ENCODE measurements at regions not wholly inside any gene's neighbourhood (a gene's known extent, or its start where the extent isn't known, plus 50 kb on each side); places are given as distances from the start of the nearest gene placed in this dataset.
"Not testable (repeated sequence)": the region's sequence is repeated elsewhere in the genome, so short reads cannot be mapped to it uniquely, and the experiment has no call there.

DNA sequence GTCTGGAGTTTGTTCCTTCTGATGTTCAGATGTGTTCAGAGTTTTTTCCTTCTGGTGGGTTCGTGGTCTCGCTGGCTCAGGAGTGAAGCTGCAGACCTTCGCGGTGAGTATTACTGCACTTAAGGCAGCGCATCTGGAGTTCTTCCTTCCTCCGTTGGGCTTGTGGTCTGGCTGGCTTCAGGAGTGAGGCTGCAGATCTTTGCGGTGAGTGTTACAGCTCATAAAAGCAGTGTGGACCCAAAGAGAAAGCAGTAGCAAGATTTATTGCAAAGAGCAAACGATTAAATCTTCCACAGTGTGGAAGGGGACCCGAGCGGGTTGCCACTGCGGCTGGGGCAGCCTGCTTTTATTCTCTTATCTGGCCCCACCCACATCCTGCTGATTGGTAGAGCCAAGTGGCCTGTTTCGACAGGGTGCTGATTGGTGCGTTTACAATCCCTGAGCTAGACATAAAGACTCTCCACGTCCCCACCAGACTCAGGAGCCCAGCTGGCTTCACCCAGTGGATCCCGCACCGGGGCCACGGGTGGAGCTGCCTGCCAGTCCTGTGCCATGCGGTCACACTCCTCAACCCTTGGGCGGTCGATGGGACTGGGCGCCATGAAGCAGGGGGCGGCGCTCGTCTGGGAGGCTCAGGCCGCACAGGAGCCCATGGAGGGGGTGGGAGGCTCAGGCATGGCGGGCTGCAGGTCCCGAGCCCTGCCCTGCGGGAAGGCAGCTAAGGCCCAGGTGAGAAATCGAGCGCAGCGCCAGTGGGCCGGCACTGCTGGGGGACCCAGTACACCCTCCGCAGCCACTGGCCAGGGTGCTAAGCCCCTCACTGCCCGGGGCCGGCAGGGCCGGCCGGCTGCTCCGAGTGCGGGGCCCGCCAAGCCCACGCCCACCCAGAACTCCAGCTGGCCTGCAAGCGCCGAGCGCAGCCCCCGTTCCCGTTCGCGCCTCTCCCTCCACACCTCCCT lies 315.3 kb upstream of the SGK1 start:
- DNase-seq = peak; percentile 34

GRCh38 chr6:134632024-134632423 lies 314.1 kb upstream of the SGK1 start:
- no peak for DNase-seq

- DNase-seq = no peak
Observed at GRCh38 chr6:134631398-134631924, 313.5 kb upstream of the SGK1 start.

DNA sequence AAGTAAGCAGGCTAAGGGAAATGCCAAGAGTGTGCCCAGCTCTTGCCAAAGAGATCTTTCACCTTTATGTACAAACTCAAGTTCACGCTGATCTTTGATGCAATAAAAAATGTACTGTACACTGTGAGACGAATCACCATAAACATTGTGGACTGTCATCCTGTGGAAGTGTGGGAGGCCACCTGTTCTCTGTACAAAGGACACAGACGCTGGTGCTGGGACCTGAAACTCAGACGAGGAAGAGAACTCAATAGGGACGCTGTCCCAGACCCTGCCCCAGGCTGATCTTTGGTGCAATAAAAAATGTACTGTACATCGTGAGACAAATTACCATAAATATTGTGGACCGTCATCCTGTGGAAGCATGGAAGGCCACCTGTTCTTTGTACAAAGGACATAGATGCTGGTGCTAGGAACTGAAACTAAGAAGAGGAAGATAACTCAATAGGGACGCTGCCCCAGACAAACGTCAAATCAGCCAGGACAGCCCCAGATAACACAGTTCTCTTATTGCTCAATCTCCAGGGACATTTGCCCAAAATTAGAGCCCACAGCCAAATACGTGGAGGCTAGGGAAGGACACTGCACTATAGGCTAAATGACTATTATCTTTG lies 312.7 kb upstream of the SGK1 start:
- no peak for DNase-seq

DNA sequence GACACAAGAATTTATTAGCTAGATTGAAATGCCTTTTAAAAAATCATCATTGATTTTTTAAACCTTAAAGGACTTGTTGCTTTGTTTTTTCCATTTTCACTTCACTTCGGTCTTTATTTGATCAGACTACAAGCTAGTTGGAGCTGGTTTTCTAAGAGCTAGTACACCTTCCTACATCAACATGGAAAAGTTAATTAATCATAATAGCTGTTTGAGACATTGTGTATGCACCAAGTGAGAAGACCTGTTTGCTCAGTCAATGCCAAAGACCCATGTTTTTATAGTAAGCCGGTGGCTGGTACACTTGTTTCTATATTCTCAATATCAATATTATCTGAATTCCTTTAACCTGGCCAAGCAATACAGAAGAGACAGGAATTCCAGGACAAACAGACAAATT lies 310.2 kb upstream of the SGK1 start:
- no peak for DNase-seq

GRCh38 chr6:134627707-134628106 lies 309.8 kb upstream of the SGK1 start:
- DNase-seq = no peak

- DNase-seq = no peak
Observed at GRCh38 chr6:134626589-134626988, 308.7 kb upstream of the SGK1 start.

- no peak for DNase-seq
Observed at GRCh38 chr6:134626086-134626485, 308.2 kb upstream of the SGK1 start.

- no peak for DNase-seq
Observed at GRCh38 chr6:134624781-134625180, 306.9 kb upstream of the SGK1 start.

DNA sequence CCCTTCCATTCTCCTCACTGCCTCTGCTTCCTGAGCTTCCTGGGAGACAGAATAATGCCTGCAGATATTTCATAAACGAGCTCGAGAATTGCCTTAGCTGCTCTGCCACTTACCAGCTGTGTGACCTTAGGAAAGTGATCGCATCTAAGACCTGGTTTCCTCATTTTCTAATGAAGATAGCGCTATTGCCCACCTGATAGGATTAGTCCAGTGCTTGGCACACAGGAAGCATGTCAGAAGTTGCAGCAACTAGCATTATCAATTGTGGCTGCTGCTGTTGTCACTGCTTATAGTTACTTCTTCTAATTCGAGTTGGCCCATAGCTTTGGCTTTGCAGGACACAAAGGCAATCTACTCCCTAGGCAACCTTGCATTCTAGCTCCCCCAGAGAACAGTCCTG lies 305.5 kb upstream of the SGK1 start:
- no peak for DNase-seq

GRCh38 chr6:134622382-134623173 lies 304.7 kb upstream of the SGK1 start:
- DNase-seq = no peak

DNA sequence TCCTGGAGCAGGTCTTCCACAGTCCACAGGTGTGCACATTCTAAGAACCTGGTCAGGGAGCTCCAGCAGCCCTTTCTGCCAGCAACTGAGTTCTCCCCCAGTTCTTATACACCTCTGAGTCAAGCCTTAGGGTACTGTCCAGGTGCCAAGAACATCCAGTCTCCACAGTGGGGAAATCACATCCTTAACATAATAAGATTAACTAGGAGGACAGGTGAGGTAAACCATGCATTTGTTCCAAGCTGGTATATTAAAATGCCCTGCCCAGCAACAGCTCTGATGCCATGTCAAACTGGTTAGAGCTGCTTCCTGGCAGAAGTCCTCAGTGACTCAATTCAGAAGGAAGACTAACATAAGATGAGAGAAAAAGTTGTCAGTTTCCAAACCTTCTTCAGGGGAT lies 303.9 kb upstream of the SGK1 start:
- no peak for DNase-seq

DNA sequence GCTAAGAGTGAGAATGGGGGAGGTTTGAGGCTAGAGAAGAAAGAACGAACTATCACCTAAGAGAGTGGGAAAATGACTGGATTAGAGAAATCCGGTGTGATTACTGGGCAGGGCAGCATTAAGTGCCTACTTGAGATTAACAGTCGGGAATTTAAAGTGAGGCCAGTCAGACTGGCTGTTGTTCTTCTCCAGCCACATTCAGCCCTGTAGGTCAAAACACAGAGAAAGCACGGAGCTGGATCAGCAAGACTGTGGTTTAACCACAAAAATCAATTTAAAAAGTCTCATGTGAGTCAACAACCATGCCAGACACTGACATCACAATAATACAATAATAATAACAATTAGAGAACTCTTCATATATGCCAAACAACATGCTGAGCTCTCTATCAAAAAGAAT lies 301.9 kb upstream of the SGK1 start:
- DNase-seq = no peak

- DNase-seq = no peak
Observed at GRCh38 chr6:134619077-134619476, 301.2 kb upstream of the SGK1 start.

- no peak for DNase-seq
Observed at GRCh38 chr6:134614606-134615485, 296.9 kb upstream of the SGK1 start.

DNA sequence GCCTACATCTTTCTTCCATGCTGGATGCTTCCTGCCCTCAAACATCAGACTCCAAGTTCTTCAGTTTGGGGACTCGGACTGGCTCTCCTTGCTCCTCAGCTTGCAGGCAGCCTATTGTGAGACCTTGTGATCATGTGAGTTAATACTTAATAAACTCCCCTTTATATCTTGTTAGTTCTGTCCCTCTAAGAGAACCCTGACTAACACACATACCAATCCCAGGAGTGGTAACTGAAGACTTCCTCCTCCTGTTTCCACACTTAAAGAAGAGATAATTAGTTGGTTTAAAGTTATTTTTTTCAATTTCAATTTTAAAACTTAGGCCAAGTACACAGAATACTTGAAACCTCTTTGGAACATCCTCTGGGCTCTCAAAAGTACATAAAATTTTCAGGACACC lies 294.2 kb upstream of the SGK1 start:
- not testable (repeated sequence) for DNase-seq

DNA sequence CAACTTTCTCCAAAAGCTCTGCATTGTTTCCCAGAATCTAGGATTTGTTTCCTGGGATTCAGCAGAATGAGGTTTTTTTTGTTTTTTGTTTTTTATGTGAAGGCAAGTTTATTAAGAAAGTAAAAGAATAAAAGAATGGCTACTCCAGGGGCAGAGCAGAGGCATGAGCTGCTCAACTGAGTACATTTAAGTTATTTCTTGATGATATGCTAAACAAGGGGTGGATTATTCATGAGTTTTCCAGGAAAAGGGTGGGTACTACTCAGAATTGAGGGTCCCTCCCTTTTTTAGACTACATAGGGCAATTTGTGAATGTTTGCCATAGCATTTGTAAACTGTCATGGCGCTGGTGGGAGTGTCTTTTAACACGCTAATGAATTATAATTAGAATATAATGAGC lies 292.5 kb upstream of the SGK1 start:
- DNase-seq = no peak

DNA sequence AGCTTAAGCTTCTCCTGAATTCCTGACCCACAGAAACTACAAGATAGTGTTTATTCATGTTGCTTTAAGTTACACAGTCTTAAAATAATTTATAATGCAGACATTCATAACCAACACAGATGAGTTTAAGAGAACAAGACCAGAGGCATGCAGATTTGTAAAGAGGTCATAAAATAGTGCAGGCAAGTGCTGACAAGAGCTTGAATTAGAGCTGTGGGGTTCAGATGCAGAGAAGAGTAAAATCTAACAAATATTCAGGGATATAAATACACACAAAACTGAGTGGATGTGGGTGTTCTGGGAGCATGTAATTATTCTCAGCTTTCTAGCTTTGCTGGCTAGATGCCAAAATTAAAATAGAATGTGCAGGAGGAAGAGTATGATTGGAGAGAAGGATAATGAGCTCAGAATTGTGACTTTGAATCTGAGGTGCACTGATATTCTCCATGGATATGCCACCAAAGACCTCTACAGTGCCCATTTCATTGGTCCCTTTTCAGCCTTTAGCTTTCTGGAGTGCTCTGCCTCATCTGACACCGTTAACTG lies 291.9 kb upstream of the SGK1 start:
- DNase-seq = no peak

DNA sequence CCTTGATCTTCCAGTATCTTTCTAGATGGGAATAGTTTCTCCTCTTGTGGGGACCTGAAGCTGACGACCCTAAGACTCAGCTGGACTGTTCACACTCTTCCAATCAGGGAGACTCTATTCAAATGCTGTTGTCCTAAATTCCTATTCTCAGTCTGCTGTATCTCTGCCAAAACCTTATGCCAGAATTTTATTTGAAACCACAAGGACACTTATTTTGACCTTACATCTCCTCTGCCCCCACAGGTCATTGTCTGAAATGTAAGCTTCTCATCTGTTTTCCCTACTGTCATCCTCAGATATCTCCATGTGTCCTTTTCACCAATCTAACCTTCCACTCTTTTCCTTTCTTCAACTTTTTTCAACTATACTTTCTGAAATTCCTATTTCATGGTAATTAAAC lies 289.5 kb upstream of the SGK1 start:
- no peak for DNase-seq

DNA sequence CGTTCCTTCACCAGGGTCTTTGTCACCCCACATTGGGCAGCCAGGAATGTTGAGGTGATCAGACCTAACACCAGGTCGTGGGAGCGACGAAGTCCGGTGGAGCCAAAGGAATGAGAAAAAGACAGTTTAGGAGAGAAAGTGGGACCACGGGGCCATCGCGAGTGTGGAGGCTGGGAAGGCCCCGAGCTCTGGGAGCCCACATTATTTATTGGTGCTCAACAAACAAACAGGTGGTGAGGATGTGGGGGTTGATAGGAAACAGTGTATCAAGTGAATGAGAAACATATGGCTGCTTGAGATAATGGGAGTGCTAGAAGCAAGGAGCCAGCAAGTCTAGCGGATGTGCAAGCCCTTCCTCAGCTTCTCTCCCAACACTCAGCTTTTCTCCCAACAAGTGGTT lies 287.1 kb upstream of the SGK1 start:
- DNase-seq = no peak

GRCh38 chr6:134604014-134604676 lies 286.2 kb upstream of the SGK1 start:
- DNase-seq = no peak

All from left hindlimb (tissue), 1 donor.